Parathyroid adenoma (tissue), 2 donors: ENCODE measurements at regions not wholly inside any gene's neighbourhood (a gene's known extent, or its start where the extent isn't known, plus 50 kb on each side); places are given as distances from the start of the nearest gene placed in this dataset.
"Not testable (repeated sequence)": the region's sequence is repeated elsewhere in the genome, so short reads cannot be mapped to it uniquely, and the experiment has no call there.

Experiments used
- H2AFZ ChIP-seq: fragments of 300-600 bp; sonication (generic); one replicate; pipeline ENCODE4 v1.7.0; 2017; ENCODE audit warnings: antibody characterized with exemption, mild to moderate bottlenecking
- H3K27ac ChIP-seq: fragments of 300-600 bp; sonication (generic); one replicate; pipeline ENCODE4 v1.7.0; 2017
- H3K27me3 ChIP-seq: fragments of 300-600 bp; sonication (generic); one replicate; pipeline ENCODE4 v1.7.0; 2017; ENCODE audit warnings: low read length; ENCODE audit not compliant: control insufficient read depth, insufficient read depth
- H3K36me3 ChIP-seq: fragments of 300-600 bp; sonication (generic); one replicate; pipeline ENCODE4 v1.7.0; 2017; ENCODE audit warnings: low read length; ENCODE audit not compliant: control insufficient read depth, insufficient read depth
- H3K4me1 ChIP-seq: fragments of 300-600 bp; sonication (generic); one replicate; pipeline ENCODE4 v1.7.0; 2017; ENCODE audit warnings: control low read depth
- H3K4me2 ChIP-seq: fragments of 300-600 bp; sonication (generic); one replicate; pipeline ENCODE4 v1.7.0; 2017; ENCODE audit warnings: low read length
- H3K4me3 ChIP-seq: fragments of 300-600 bp; sonication (generic); one replicate; pipeline ENCODE4 v1.7.0; 2017; ENCODE audit warnings: low read depth, low read length
- H3K79me2 ChIP-seq: fragments of 300-600 bp; sonication (generic); one replicate; pipeline ENCODE4 v1.7.0; 2017; ENCODE audit warnings: control low read depth
- H3K9ac ChIP-seq: fragments of 300-600 bp; sonication (generic); one replicate; pipeline ENCODE4 v1.7.0; 2017; ENCODE audit warnings: mild to moderate bottlenecking
- H3K9me3 ChIP-seq: fragments of 300-600 bp; sonication (generic); one replicate; pipeline ENCODE4 v1.7.0; 2017; ENCODE audit warnings: low read length; ENCODE audit not compliant: control insufficient read depth
- TF ChIP-seq, protein P1 (sequence below): fragments of 300-600 bp; sonication (generic); IDR thresholded peaks from one replicate; pipeline ENCODE4 v1.7.0; 2017; ENCODE audit warnings: antibody characterized with exemption, mild to moderate bottlenecking
- donor health status: primary hyperparathyroidism.

- no peak overlapping the region for H3K9ac ChIP-seq
- H3K4me1 ChIP-seq, result no peaks in the 10 kb centered on the region
- no peak overlapping the region for H2AFZ ChIP-seq
- no peak overlapping the region for H3K27ac ChIP-seq
- no peak overlapping the region for H3K4me2 ChIP-seq
- H3K79me2 ChIP-seq, result no peaks in the 10 kb centered on the region
- no peaks in the 10 kb centered on the region for H3K36me3 ChIP-seq
- no peaks in the 10 kb centered on the region for H3K27me3 ChIP-seq
- TF ChIP-seq, protein P1, sequence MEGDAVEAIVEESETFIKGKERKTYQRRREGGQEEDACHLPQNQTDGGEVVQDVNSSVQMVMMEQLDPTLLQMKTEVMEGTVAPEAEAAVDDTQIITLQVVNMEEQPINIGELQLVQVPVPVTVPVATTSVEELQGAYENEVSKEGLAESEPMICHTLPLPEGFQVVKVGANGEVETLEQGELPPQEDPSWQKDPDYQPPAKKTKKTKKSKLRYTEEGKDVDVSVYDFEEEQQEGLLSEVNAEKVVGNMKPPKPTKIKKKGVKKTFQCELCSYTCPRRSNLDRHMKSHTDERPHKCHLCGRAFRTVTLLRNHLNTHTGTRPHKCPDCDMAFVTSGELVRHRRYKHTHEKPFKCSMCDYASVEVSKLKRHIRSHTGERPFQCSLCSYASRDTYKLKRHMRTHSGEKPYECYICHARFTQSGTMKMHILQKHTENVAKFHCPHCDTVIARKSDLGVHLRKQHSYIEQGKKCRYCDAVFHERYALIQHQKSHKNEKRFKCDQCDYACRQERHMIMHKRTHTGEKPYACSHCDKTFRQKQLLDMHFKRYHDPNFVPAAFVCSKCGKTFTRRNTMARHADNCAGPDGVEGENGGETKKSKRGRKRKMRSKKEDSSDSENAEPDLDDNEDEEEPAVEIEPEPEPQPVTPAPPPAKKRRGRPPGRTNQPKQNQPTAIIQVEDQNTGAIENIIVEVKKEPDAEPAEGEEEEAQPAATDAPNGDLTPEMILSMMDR, result no peak
- H3K9me3 ChIP-seq, result no peaks in the 10 kb centered on the region
- H3K4me3 ChIP-seq, result no peak overlapping the region
These were observed 429.9 kb downstream of the KCNJ2 start for GRCh38 chr17:70599198-70599597.

DNA sequence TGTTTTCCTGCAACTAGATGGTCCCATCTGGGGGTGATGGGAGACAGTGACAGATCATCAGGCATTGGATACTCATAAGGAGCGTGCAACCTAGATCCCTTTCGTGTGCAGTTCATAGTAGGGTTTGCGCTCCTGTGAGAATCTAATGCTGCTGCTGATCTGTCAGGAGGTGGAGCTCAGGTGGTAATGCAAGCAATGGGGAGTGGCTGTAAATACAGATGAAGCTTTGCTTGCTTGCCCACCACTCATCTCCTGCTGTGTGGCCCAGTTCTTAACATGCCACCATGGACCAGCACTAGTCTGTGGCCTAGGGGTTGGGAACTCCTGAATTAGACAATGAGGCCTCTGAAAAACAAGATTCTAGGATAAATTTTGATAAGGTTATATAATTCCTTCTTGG is 430.6 kb downstream of the KCNJ2 start:
- H3K9ac ChIP-seq, H3K27me3 ChIP-seq, H2AFZ ChIP-seq, H3K36me3 ChIP-seq, H3K4me3 ChIP-seq, H3K9me3 ChIP-seq, H3K4me1 ChIP-seq, H3K4me2 ChIP-seq, H3K27ac ChIP-seq, H3K79me2 ChIP-seq: not testable (repeated sequence)

- H3K9me3 ChIP-seq, result no peaks in the 10 kb centered on the region
- no peak overlapping the region for H3K27ac ChIP-seq
- TF ChIP-seq, protein P1, result no peak
- no peak overlapping the region for H3K4me3 ChIP-seq
- no peaks in the 10 kb centered on the region for H3K27me3 ChIP-seq
- H3K79me2 ChIP-seq, result no peaks in the 10 kb centered on the region
- no peak overlapping the region for H3K4me2 ChIP-seq
- no peaks in the 10 kb centered on the region for H3K4me1 ChIP-seq
- H3K9ac ChIP-seq, result no peak overlapping the region
- H2AFZ ChIP-seq, result no peak overlapping the region
- H3K36me3 ChIP-seq, result no peaks in the 10 kb centered on the region
These were observed 433.9 kb downstream of the KCNJ2 start for GRCh38 chr17:70603226-70603625.

- TF ChIP-seq, protein P1, result no peak
- Histone ChIP-seq H3K27ac (no peak overlapping the region), H3K36me3 (no peaks in the 10 kb centered on the region), H3K27me3 (no peaks in the 10 kb centered on the region), H3K4me1 (no peaks in the 10 kb centered on the region), H3K9ac (no peak overlapping the region), H3K79me2 (no peaks in the 10 kb centered on the region), H3K4me2 (no peak overlapping the region), H3K4me3 (no peak overlapping the region), H3K9me3 (no peaks in the 10 kb centered on the region), H2AFZ (no peak overlapping the region)
These were observed 435.5 kb downstream of the KCNJ2 start for GRCh38 chr17:70604854-70605253.

DNA sequence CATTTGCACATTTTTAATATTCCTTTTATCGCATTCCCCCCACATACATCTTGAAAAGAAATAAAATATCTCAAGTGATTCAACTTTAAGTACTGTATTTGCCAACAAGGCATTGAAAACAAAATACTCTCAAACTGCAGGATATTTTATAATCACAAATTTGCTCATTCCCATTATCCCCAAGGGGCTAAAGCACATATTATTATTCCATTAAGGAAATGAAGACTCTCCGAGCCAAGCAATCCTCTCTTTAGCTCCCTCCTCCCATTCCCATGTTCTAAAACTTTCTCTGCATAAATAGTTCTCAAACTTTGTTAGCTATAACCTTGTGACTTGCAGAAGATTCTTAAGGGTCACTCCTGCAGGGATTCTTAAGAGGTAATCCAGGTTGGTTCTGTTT is 436.8 kb downstream of the KCNJ2 start:
- no peak overlapping the region for H3K27ac ChIP-seq
- H3K79me2 ChIP-seq, result no peaks in the 10 kb centered on the region
- no peak overlapping the region for H3K4me3 ChIP-seq
- no peaks in the 10 kb centered on the region for H3K9me3 ChIP-seq
- TF ChIP-seq, protein P1, result no peak
- H3K27me3 ChIP-seq, result no peaks in the 10 kb centered on the region
- no peak overlapping the region for H3K9ac ChIP-seq
- no peaks in the 10 kb centered on the region for H3K4me1 ChIP-seq
- H3K4me2 ChIP-seq, result no peak overlapping the region
- no peaks in the 10 kb centered on the region for H3K36me3 ChIP-seq
- H2AFZ ChIP-seq, result no peak overlapping the region
